ENCODE measurements at regions not wholly inside any gene's neighbourhood (a gene's known extent, or its start where the extent isn't known, plus 50 kb on each side); places are given as distances from the start of the nearest gene placed in this dataset.

- no peak for TF ChIP-seq CTCF (IDR thresholded peaks at IDR 0.05)
- TF ChIP-seq POLR2A (IDR thresholded peaks at IDR 0.05) = no peak
Observed at GRCh38 chrX:17294561-17294960, 80.4 kb upstream of the NHS start.
